A673 (cell line): ENCODE measurements at regions not wholly inside any gene's neighbourhood (a gene's known extent, or its start where the extent isn't known, plus 50 kb on each side); places are given as distances from the start of the nearest gene placed in this dataset.

ENCODE experiments used
- BruUV-seq: library from RNA; stranded (reverse); fragments of 400-500 nt; replicated peaks from 2 replicates; lab custom pipeline; 2021; lab: Mats Ljungman, UMichigan
- CTCF ChIA-PET: fragments of 300-600 bp; sonication (Branson Sonifier 250); formaldehyde crosslinking; loops from one replicate; lab custom pipeline; 2022; ENCODE audit warnings: antibody characterized with exemption; lab: Charles Lee
- POLR2A ChIA-PET: fragments of 300-600 bp; sonication (Branson Sonifier 250); formaldehyde crosslinking; loops from one replicate; lab custom pipeline; 2022; ENCODE audit warnings: antibody characterized with exemption; ENCODE audit not compliant: low non-redundant PET; lab: Charles Lee
- DNase-seq: peaks from one replicate; pipeline ENCODE4 v3.0.0-alpha.2; 2015; ENCODE audit warnings: low spot score
- H3K27ac ChIP-seq: fragments of 200-600 bp; sonication (generic); 2 replicates; pipeline ENCODE4 v1.5.1; 2016; ENCODE audit warnings: mixed run types, low read depth, mild to moderate bottlenecking, mixed read lengths, antibody characterized with exemption, low read length; ENCODE audit not compliant: poor library complexity, severe bottlenecking
- H3K27me3 ChIP-seq: fragments of 200-600 bp; sonication (generic); replicated peaks from 2 replicates; pipeline ENCODE4 v1.6.1; 2017; ENCODE audit warnings: mixed run types, low read depth, mild to moderate bottlenecking, mixed read lengths, antibody characterized with exemption, low read length; ENCODE audit not compliant: insufficient read depth, poor library complexity
- H3K36me3 ChIP-seq: fragments of 200-600 bp; sonication (generic); 2 replicates; pipeline ENCODE4 v1.6.1; 2016; ENCODE audit warnings: mixed run types, mild to moderate bottlenecking, mixed read lengths, antibody characterized with exemption, low read length; ENCODE audit not compliant: insufficient read depth, poor library complexity, severe bottlenecking
- H3K4me1 ChIP-seq: fragments of 200-600 bp; sonication (generic); 2 replicates; pipeline ENCODE4 v1.6.1; 2017; ENCODE audit warnings: mixed run types, mild to moderate bottlenecking, mixed read lengths, antibody characterized with exemption, low read length; ENCODE audit not compliant: insufficient read depth, poor library complexity, severe bottlenecking
- H3K4me3 ChIP-seq: fragments of 200-600 bp; sonication (generic); 2 replicates; pipeline ENCODE4 v1.5.1; 2016; ENCODE audit warnings: low read depth, mixed run types, mild to moderate bottlenecking, mixed read lengths, low read length; ENCODE audit not compliant: poor library complexity, severe bottlenecking
- H3K9me3 ChIP-seq: fragments of 200-600 bp; sonication (generic); 2 replicates; pipeline ENCODE4 v1.6.1; 2016; ENCODE audit warnings: mixed run types, low read depth, mild to moderate bottlenecking, mixed read lengths, antibody characterized with exemption, low read length; ENCODE audit not compliant: poor library complexity, severe bottlenecking
- EZH2 ChIP-seq: fragments of 200-600 bp; sonication (generic); IDR thresholded peaks from 2 replicates; pipeline ENCODE4 v1.6.1; 2017; ENCODE audit warnings: borderline replicate concordance, low read depth, mild to moderate bottlenecking, mixed read lengths, antibody characterized with exemption, low read length; ENCODE audit not compliant: poor library complexity, severe bottlenecking
- intact Hi-C: fragments of 100-400 bp; cut with micrococcal nuclease; formaldehyde crosslinking; loops from one replicate; pipeline ENCODE4 v1.10.0; 2022; ENCODE audit not compliant: unreplicated experiment
- TF ChIP-seq, protein P1 (sequence below): fragments of 300-800, 200-600 bp; sonication (generic); conservative IDR thresholded peaks from 2 replicates; pipeline ENCODE4 v1.5.1; 2017; ENCODE audit warnings: low read depth, mild to moderate bottlenecking, antibody characterized with exemption, low read length, moderate library complexity, mixed read lengths

DNA sequence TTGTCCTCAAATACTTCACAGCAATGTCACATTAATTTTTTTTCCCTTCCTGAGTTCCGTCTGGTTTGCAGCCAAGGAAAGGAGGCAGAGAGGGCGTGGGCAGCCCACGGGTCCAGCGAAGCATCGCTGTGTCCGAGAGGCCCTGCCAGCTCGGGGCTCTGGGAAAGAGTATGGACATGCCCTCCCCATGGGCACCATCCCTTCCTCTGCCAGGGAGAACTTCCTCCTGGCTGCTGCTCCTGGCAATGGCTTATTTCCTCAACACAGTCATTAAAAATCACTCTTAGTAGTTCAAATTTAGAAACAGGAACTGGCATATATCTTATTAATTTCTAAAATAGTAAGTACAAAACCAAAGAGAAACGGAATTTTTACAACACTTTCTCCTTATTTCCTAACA lies 115.4 kb downstream of the RIPK4 start:
- DNase-seq = no peak
- no TSS peak for BruUV-seq
- H3K4me1 ChIP-seq = no peaks in the 10 kb centered on the region
- no peak overlapping the region for H3K4me3 ChIP-seq
- TF ChIP-seq, protein P1, sequence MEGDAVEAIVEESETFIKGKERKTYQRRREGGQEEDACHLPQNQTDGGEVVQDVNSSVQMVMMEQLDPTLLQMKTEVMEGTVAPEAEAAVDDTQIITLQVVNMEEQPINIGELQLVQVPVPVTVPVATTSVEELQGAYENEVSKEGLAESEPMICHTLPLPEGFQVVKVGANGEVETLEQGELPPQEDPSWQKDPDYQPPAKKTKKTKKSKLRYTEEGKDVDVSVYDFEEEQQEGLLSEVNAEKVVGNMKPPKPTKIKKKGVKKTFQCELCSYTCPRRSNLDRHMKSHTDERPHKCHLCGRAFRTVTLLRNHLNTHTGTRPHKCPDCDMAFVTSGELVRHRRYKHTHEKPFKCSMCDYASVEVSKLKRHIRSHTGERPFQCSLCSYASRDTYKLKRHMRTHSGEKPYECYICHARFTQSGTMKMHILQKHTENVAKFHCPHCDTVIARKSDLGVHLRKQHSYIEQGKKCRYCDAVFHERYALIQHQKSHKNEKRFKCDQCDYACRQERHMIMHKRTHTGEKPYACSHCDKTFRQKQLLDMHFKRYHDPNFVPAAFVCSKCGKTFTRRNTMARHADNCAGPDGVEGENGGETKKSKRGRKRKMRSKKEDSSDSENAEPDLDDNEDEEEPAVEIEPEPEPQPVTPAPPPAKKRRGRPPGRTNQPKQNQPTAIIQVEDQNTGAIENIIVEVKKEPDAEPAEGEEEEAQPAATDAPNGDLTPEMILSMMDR = no peak
- no peak for TF ChIP-seq EZH2
- CTCF ChIA-PET = no interaction called here
- no peaks in the 10 kb centered on the region for H3K36me3 ChIP-seq
- no peaks in the 10 kb centered on the region for H3K27me3 ChIP-seq
- intact Hi-C loops = no loop called here
- H3K9me3 ChIP-seq = no peaks in the 10 kb centered on the region
- no peak overlapping the region for H3K27ac ChIP-seq
- POLR2A ChIA-PET = no interaction called here

GRCh38 chr21:41650526-41651145 lies 116.2 kb downstream of the RIPK4 start:
- H3K36me3 ChIP-seq = no peaks in the 10 kb centered on the region
- TF ChIP-seq, protein P1 = no peak
- TF ChIP-seq EZH2 = no peak
- H3K27ac ChIP-seq = no peak overlapping the region
- no peak for DNase-seq
- ChIA-PET CTCF (no interaction called here), POLR2A (interaction anchor here (0.5 kb wide), 1 partner anchor 482 kb away, joined by 5 read pairs; no protein-coding TSS in a partner anchor)
- H3K9me3 ChIP-seq = no peaks in the 10 kb centered on the region
- no peak overlapping the region for H3K4me3 ChIP-seq
- no peaks in the 10 kb centered on the region for H3K4me1 ChIP-seq
- no peaks in the 10 kb centered on the region for H3K27me3 ChIP-seq
- intact Hi-C loops = no loop called here
- no TSS peak for BruUV-seq

DNA sequence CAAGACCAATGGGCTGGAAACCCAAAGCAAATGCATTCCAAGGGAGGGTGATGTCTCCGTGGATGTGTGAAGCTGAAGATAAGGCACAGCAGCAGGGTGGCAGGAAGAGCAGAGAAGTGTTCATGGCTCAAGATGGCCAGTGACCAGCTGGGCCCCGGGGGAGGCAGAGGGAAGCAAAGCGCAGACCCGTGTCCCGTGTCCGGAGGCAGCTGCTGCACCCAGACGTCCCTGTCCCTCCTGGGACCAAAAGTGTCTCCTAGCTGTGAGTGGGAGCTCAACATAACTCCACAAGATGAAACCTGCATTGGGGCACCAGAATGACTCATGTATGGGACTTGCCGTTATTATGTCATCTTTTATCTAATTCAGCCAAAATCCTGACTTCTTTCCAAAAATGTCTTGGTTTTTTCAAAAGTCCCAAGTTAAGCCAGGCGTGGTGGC lies 118.2 kb downstream of the RIPK4 start:
- H3K27ac ChIP-seq = no peak overlapping the region
- peak; percentile 10 for DNase-seq
- no peak for TF ChIP-seq EZH2
- TF ChIP-seq, protein P1 = no peak

More for the DNA sequence above, 118.2 kb downstream of the RIPK4 start:
- no peaks in the 10 kb centered on the region for H3K4me1 ChIP-seq
- no peaks in the 10 kb centered on the region for H3K36me3 ChIP-seq
- intact Hi-C loops = no loop called here
- H3K9me3 ChIP-seq = no peaks in the 10 kb centered on the region
- BruUV-seq = no TSS peak
- POLR2A ChIA-PET = no interaction called here
- no peaks in the 10 kb centered on the region for H3K27me3 ChIP-seq
- CTCF ChIA-PET = interaction anchor here (0.5 kb wide), 1 partner anchor 73 kb away, joined by 3 read pairs; no protein-coding TSS in a partner anchor
- H3K4me3 ChIP-seq = no peak overlapping the region
